BE2C (cell line): ENCODE measurements at regions not wholly inside any gene's neighbourhood (a gene's known extent, or its start where the extent isn't known, plus 50 kb on each side); places are given as distances from the start of the nearest gene placed in this dataset.

ENCODE experiments used
- DNase-seq: peaks from one replicate; pipeline ENCODE4 v3.0.0-alpha.2; 2020
- H3K27me3 ChIP-seq: fragments of 250-450 bp; sonication (Bioruptor Pico); 2 replicates; pipeline ENCODE4 v1.5.1; 2020; ENCODE audit warnings: mild to moderate bottlenecking
- H3K36me3 ChIP-seq: fragments of 250-450 bp; sonication (Bioruptor Pico); 2 replicates; pipeline ENCODE4 v1.5.1; 2020; ENCODE audit warnings: mild to moderate bottlenecking
- H3K4me1 ChIP-seq: fragments of 250-450 bp; sonication (Bioruptor Pico); 2 replicates; pipeline ENCODE4 v1.5.1; 2020
- H3K4me3 ChIP-seq: 2 replicates; pipeline ENCODE4 v1.5.1; 2011; ENCODE audit warnings: low read depth, low read length
- H3K9me3 ChIP-seq: fragments of 250-450 bp; sonication (Bioruptor Pico); 2 replicates; pipeline ENCODE4 v1.5.1; 2020
- TF ChIP-seq, protein P1 (sequence below): IDR thresholded peaks from 2 replicates; pipeline ENCODE4 v1.5.1; 2012; ENCODE audit warnings: mild to moderate bottlenecking, low read depth, low read length

DNA sequence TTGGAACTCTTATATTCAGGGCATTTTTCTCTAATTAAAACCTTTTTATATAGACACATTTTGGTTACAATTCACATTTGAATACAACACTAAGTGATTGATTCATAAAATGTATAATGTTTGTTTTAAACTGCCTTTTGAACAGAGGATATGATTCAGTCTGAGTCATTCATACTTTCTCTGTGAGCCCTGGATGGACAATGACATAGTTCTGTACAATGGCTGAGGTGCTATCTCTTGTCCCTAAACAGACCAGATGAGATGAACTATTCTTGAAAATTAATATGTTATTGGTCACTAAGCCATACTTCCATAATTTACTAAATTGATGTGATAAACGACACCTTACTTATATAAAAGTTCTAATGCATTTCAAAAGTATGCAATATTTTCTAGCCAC, 199.7 kb upstream of the ATXN7L3B start:
- Histone ChIP-seq H3K27me3 (no peaks in the 10 kb centered on the region), H3K36me3 (no peaks in the 10 kb centered on the region)

DNA sequence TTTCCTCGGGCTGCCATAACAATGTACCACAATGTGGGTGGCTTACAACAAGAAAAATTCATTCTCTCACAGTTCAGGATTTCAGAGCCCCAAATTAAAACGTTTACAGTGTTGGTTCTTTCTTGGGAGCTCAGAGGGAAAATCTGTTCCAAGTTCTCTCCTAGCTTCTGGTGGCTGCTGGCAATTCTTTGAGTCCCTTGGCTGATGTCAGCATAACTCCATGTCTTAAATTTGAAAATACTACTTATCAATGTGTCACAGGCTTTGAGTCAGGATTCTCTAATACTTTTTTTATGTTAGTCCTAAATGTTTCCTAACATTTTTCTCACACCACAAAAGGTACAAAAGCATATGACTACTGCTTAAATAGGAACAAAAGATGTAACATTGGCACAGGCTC, 198.4 kb upstream of the ATXN7L3B start:
- Histone ChIP-seq H3K9me3 (no peaks in the 10 kb centered on the region), H3K4me3 (no peak overlapping the region), H3K4me1 (no peaks in the 10 kb centered on the region), H3K27me3 (no peaks in the 10 kb centered on the region), H3K36me3 (no peaks in the 10 kb centered on the region)
- TF ChIP-seq, protein P1, sequence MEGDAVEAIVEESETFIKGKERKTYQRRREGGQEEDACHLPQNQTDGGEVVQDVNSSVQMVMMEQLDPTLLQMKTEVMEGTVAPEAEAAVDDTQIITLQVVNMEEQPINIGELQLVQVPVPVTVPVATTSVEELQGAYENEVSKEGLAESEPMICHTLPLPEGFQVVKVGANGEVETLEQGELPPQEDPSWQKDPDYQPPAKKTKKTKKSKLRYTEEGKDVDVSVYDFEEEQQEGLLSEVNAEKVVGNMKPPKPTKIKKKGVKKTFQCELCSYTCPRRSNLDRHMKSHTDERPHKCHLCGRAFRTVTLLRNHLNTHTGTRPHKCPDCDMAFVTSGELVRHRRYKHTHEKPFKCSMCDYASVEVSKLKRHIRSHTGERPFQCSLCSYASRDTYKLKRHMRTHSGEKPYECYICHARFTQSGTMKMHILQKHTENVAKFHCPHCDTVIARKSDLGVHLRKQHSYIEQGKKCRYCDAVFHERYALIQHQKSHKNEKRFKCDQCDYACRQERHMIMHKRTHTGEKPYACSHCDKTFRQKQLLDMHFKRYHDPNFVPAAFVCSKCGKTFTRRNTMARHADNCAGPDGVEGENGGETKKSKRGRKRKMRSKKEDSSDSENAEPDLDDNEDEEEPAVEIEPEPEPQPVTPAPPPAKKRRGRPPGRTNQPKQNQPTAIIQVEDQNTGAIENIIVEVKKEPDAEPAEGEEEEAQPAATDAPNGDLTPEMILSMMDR: no peak
- DNase-seq: no peak

More for the DNA sequence above, 199.7 kb upstream of the ATXN7L3B start:
- TF ChIP-seq, protein P1: no peak
- Histone ChIP-seq H3K9me3 (no peaks in the 10 kb centered on the region), H3K4me1 (no peaks in the 10 kb centered on the region), H3K4me3 (no peak overlapping the region)
- no peak for DNase-seq

DNA sequence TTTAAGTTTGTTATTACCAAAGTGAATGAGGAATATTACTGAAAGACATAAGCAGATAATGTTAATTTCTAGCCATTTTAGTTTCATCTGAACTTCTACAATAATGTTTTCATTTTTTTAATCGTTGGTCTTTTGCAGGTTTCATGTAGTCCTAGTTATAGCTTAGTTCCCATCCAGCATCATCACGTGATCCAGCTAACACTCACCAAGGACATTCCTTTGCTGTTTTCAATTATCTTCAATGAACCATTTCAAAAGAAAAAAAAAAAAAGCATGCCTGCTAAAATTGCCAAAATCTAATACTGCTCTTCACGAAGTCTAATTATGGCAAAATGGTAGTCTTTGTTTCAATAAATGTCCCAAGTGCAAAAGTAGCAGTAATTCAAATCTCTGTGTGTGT, 187.7 kb upstream of the ATXN7L3B start:
- DNase-seq: no peak
- Histone ChIP-seq H3K36me3 (no peaks in the 10 kb centered on the region), H3K4me1 (no peaks in the 10 kb centered on the region), H3K4me3 (no peak overlapping the region), H3K27me3 (no peaks in the 10 kb centered on the region), H3K9me3 (no peaks in the 10 kb centered on the region)
- TF ChIP-seq, protein P1: no peak

DNA sequence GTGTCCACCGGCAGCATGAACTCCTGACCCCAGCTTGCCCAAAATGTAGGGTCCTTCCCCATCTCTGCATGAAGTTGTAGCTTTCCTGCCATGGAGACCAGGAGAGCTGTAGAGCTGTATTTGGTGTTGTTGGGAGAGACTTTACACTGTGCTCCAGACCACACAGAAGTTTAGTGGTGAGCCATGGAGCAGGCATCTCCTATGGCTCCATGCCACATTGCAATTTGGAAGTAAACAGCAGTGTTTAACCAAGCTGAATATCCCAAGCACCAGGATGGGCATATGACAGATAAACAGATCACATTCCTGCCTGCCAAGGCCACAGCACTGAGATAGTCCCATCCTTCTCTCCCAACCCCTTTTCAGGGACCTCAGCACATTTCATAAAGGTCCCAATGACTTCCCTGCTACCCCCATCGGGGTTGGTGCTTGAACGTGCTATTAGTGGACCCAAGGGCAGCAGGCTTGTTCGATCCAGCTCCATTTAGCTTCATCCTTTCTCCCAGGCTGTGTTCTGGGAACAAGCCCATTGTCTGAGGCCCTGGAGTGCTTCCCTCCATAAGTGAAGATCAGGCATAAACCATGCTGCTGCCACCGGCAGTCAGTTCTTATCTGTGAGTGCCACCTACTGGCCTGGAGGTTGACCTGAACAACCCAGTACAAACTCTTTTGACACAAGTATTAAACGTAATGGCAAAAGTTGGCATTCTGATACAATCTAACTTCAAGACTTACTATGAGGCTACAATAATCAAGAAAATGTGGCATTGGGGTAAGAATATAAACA, 172.3 kb upstream of the ATXN7L3B start:
- no peaks in the 10 kb centered on the region for H3K4me1 ChIP-seq
- H3K27me3 ChIP-seq: no peaks in the 10 kb centered on the region
- peak; percentile 62 for DNase-seq
- H3K36me3 ChIP-seq: no peaks in the 10 kb centered on the region
- H3K4me3 ChIP-seq: peak overlapping the region; percentile 18; the same call in 1 of the 2 replicates
- no peaks in the 10 kb centered on the region for H3K9me3 ChIP-seq
- TF ChIP-seq, protein P1: peak; percentile 74

DNA sequence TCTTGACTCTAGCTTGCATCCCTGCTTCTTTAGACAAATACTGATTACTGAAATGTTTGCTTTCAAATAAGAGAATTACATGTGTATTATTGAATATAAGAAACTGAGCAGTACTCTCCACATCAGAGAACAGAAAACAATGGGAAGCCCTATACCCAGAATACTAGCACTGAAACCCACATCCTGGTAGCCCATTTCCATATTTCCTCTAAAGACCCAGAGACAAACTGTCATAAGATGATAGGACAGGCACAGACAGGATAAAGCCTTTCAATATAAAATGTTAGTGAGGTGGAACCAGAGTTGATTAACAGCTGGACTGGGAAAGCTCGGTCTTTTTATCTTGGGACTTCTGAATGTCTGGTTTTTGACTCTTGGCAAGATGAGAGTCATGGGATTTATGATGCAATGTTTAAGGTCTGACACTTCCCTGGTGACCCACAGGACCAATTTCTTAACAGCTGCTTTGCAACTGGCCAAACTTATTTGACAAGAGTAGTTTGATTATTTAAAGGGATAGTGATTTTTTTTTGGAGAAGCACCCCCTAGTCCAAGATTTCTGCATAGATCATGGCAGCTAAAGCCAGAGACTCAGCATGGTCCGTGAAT, 166.9 kb upstream of the ATXN7L3B start:
- no peaks in the 10 kb centered on the region for H3K4me1 ChIP-seq
- no peak overlapping the region for H3K4me3 ChIP-seq
- no peak for DNase-seq
- no peaks in the 10 kb centered on the region for H3K27me3 ChIP-seq
- no peaks in the 10 kb centered on the region for H3K36me3 ChIP-seq
- TF ChIP-seq, protein P1: no peak
- no peaks in the 10 kb centered on the region for H3K9me3 ChIP-seq

DNA sequence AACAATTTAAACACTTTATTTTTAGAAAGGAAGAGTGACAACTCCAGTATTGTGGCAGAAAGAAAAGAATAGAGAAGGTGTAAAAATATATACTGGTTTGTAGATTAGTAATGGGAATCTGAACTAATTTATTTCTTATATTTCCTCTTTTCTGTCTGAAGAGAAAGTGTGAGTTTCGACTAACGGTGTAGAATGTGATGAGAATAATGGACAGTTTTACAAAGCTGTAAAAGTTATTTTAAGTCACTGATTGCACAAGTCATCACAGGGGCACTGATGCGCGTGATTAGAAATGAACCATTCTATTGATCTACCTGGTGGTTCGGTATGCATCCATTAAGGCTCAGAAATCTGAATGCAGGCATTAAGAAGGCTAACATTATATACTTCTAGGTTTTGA, 158.5 kb upstream of the ATXN7L3B start:
- TF ChIP-seq, protein P1: no peak
- Histone ChIP-seq H3K4me3 (no peak overlapping the region), H3K27me3 (no peaks in the 10 kb centered on the region), H3K36me3 (no peaks in the 10 kb centered on the region), H3K4me1 (no peaks in the 10 kb centered on the region), H3K9me3 (no peaks in the 10 kb centered on the region)
- DNase-seq: no peak
